ENCODE measurements at regions not wholly inside any gene's neighbourhood (a gene's known extent, or its start where the extent isn't known, plus 50 kb on each side); places are given as distances from the start of the nearest gene placed in this dataset.
"Not testable (repeated sequence)": the region's sequence is repeated elsewhere in the genome, so short reads cannot be mapped to it uniquely, and the experiment has no call there.

DNA sequence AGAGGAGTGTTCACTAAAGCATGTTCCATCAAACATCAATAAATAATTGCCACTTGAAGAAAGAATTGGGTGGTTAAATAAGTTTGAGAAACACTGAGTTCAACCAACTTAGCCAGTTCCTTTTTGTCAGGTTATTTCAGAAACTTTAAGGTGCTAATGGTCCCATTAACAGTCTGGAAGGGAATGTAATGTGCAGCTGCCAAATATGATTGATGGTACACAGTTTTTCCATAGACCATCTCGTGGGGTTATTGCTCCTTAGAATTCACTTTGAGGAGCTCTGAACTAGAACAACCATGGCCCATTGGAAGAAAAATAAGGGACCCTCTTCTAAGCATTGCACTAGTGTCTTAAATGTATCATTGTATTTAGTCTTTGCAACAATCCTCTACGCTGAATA, 185.8 kb upstream of the NR2F2 start:
- no peak for DNase-seq

DNA sequence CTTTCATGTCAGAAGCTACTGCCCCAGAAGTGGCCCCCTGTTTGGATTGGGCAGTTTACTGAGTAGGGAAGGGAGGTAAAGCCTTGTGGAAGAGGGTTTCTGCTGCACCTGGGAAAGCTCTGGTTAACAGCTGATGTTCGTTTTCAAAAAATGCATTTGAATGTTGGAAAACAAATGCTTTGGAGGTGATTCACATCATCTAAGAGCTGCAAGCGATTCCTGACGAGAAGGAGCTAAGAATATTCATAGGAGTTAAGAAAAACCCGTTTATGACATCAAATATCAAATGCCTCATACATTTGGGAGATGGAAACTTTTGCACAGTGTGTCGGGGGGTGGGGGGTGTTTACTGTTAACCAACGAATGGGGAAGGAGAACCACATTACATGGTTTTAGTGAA, 183.8 kb upstream of the NR2F2 start:
- no peak for DNase-seq

DNA sequence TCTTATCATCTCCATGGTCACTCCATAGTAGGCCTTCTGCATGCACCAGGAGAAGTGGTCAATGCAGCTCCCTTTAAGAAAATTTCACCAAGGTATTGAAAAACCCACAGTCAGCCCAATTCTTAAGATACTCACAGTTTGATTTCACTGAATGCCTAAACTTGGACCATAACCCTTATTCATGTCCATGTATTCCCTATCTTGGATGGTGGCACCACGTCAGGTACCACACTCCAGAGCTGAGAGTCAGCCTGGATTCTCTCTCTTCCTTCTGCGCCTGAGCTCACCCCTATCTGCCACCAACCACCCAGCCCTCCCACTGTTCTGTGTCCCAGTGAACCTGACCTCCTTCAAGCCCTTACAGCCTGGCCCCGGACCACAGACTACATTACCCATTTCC, 183.2 kb upstream of the NR2F2 start:
- no peak for DNase-seq

DNA sequence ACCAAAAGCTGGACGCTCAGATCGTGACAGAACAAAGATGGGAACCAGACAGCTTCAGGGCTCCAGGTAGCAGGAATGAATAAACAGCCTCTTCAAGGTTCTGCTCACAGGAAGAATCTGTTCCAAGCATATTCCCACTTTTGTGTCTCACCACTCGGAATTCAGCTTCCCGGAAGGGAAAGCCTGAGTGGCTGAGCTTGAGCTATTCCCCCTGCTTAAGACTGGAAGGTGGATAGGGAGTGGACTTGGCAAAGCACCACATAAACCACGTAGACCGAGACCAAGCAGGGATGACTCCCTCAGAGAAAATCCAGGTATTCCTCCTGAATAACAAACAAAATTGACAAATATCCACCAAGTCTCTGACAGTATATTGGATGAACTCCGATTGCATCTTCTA, 180.2 kb upstream of the NR2F2 start:
- no peak for DNase-seq

DNA sequence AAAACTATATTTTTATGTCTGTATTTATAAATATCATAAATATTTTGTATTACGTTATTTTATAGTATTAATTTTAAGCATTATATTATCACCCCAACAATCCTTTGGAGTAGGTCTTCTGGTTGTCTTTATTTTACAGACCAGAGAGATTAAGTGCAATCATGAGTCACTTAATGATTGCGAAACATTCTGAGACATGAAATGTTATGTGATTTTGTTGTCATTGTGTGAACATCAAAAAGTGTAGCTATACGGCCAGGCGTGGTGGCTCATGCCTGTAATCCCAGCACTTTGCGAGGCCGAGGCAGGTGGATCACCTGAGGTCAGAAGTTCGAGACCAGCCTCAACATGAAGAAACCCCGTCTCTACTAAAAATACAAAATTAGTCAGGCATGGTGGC, 178.8 kb upstream of the NR2F2 start:
- not testable (repeated sequence) for DNase-seq

DNA sequence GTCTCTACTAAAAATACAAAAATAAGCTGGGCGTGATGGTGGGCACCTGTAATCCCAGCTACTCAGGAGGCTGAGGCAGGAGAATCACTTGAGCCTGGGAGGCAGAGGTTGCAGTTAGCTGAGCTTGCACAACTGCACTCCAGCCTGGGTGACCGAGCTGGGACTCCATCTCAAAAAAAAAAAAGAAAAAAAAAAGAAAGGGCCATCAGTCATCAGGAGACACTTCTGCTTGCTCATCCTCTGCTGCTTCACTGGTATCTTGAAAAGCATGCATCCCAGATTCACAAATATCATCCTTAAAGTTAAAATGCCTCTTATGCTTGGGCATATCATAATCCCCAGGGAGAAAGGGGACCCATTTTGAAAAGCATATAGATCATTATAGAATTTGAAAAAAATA, 176.6 kb upstream of the NR2F2 start:
- no peak for DNase-seq

DNA sequence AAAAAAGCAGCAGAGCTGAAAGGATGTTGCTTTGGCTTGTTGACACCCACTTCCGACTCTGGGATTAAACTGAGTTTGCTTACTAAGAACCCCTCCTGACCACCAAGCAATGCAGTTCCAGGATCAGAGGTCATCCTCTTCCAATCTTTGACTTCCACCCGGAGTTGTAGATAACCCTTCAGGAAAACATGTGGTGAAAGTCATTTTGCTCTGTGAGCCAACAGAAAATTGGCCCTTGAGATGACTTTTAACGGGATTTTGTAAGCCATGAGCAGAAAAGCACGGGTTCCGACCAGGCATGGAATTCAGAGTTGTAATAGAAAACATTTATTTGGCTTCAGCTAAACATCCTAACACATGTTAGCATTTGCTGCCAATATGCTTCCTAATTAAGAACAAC, 171.6 kb upstream of the NR2F2 start:
- DNase-seq = no peak

DNA sequence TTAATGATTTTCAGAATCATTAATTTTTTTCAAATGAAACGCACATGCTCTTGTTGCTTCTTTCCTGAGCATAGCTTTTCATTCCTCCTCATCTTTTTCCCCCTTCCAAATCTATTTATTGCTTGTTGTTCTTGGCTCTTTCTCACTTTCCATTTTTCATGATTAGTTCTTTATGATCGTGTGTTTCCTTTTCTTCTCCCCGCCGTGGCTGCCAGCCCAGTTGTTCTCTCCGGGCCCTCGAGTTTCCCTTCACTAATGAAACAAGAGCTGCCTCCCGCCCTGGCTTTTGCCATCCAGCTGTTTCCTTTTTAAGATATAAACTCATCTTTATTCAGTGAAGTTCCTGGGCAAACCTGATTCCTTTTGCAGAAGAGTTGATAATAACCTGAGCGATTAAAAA, 170.2 kb upstream of the NR2F2 start:
- DNase-seq = no peak

DNA sequence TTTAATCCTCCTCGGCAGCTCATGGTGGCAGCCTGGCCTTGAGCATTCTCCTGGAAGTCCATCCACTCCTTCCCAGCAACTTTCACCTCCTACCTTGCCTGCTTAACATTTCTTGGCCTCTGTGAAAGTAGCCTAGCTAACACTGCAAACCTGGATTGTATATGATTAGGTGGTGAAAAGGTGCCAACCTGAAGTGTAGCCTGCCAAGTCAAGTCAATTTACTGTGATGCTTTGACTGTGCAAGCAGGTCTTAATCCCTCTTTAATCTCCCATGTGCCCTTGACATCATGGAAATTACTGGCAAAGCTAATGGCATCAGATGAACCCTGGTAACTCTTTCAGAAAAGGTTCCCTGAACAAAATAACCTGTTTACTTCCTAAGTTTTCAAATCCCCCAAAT, 169.7 kb upstream of the NR2F2 start:
- no peak for DNase-seq

DNA sequence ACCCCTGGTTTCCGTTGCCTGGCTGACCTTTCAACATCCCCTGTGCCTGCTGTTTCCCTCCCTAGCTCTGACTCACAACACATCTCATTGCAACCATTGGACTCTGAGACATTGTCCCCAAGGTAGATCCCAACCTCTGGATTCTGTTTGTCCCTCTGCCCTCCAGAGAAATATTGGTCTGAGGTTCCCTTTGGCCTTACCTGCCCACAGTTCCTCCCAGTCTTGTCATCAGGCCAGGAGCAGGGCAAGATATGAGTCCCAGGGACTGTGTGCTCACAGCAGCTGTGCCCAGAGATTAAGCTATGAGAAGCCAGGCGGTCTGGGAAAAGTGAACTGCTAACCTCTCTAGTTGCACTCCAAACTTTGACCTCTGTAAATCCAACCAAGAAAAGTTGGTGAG, 168.2 kb upstream of the NR2F2 start:
- no peak for DNase-seq

DNA sequence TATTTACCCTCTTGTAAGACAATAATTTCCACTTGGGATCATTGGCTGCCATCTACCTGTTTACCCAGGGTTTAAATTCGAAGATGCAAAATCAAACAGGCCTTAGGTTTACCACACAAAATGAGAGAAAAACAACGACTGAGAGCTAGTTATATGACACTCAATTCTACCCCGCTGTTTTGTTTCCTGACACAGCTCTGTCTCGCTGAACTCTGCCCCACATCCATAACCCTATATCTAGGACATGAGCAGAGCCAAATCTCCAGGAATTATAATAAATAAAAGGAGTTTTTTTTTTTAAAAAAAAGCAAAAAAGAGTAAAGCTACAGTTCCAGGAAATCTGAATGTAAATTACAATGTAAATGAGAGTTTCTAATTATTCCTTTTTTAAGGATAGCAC, 165.4 kb upstream of the NR2F2 start:
- DNase-seq = no peak

DNA sequence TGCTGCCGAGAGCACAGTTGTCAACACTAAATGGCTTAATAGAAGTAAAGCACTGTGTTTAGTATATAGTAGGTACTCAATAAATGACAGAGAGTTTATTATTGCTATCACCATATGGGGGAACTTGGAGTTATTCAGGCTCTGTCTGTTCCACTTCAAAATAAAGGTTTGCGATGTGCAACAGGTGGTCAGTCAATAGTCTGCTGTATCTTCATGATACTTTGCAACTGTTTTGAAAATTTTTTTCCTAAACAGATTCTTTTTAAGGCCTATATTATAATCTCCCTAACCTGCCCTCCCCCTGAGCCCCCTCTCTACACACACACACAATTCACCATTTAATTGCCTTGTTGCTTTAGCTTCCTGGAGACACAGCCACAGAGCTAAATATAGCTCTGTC, 164.7 kb upstream of the NR2F2 start:
- no peak for DNase-seq

DNA sequence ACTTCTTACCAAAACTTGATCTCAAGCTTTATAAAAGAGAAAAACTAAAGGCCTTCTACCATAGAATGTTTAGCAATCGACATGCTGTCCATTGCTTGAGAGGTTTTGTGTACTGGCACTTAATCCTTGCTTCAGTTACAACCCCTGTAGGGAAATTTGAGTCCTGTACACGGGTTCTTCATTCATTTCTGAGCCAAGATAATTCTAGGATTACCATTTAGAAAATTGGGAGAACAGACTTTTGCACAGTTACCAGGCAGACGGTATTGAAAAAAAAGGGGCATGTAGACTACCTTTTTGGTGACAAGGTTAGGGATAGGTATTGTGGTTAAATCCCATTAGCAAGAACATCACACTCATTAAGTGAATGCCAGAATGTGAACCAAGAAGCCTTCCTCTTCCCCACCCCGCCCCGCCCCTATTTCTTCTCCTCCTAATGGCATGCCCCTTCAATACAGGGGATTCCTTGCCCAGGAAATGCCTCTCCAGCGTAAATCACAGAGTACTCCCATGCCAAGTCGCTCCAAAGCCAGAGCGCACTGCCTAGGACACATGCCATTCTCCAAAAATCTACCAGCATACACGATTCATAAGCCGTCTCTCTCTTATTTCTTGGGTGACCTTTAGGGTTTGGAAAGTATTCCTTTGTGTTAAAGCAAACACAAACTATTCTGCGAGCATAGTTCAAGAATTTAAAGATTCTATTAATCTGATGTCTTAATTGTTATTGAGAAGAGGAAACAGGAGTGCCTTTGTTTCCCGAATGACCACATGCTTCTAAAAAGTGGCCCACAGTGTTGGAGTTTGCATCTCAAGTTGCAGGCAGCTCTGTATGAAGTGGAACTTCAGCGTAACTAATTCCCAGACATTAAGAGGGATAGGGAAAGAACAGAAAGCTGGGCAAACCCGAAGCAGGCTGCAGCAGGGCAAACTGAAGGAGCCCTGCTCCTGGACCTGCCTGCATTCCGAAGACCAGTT, 164.0 kb upstream of the NR2F2 start:
- no peak for DNase-seq

DNA sequence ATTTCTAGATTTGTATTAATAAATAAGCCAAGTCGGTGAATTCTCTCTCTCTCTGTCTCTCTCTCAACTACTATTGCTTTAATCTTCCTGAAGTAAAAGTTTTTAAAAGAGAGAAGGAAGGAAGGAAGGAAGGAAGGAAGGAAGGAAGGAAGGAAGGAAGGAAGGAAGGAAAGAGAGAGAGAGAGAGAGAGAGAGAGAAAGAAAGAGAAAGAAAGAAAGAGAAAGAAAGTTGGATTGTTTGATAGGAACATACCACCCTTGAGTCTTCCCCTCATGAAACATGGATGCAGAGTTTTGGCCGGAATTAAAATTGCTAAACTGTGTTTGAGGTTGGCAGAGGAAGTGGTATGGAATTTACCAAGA, 159.9 kb upstream of the NR2F2 start:
- DNase-seq = not testable (repeated sequence)

DNA sequence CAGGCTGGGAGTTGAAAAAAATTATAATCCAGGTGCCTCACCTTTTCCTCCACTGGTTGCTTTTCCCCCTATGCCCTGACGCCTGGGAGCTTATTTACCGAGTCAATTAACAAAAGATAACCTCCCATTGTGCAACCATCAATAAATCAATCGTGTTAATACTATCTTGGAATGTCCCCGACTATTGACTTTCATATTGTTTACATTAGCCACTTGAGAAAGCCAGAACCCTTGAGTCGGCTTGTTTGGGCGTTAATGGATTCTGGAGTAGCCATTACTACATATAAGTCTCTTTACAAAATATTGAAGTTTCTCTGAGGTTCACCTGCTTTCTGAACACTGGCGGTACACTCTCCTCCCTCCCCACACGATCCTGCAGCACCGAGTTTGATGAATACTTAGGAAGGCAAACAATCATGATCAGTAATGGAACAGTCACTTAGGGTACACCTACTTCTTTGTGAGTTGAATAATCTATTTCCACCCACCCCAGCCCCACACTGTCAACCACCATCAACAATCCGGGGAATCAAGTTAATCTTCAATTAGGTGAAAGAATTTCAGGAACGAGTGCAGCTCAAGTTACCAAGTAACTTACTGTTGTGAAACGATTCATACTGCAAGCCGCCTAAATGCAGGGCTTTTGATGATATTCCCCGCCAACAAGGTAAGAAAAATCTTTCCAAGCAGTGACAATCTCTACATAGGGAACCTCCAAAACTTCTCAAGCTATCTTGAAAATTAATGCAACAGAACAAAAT, 159.3 kb upstream of the NR2F2 start:
- no peak for DNase-seq

DNA sequence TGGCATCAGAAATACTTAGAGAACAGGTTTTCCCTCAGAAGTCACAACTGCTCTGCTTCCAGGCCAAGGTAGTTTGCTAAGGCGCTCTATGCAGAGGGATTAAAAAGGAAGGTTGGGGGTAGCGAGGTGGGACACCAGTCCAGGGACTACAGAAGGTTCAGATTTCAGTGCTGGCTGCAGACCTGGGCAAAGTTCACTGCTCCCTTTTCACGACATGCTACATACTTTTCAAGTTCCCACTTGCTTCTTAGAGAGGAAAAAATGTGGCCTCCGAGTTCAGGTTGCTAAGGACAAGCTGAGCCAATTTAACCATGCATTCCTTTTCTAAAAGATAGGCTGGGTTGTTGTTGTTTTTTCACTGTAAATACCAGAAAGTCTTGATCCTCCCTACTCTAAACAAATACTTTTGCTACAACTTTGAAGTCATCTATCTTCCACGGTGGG, 158.6 kb upstream of the NR2F2 start:
- DNase-seq = no peak

DNA sequence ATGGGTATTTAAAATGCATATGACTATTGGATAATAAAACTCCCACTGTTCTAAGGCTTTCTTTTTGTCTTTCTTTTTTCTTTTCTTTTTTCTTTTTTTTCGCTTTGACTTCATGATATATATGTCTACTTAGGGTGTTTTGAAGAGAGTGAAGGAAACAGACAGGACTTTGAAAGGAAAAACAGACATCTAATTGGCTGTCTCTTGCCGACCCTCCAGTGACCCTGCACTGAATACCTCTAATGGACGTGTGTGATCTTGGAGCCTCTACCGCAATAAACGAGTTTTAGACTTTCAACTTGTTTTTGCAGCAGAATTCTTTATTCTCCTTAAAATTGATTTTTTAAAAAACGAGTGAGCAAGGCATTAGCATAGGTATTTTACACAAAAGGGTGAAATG, 158.1 kb upstream of the NR2F2 start:
- DNase-seq = no peak

DNA sequence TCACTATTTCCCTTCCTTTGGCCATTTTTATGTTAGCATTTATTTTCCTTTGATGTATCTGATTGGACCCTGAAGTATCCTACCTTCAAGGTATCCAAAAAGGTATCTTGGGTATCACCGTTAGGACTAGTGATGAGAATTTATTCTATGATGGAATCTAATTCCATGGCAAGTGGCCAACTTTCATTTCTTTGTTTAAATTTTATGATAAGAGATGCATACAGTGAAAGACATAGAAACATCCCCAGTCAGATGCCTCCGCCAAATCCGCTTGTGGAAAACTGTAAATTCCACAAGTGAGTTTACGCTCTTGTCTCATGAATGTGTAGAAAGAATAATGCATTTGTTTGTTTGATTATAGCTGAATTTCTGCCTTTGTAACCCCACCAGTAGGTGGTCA, 153.7 kb upstream of the NR2F2 start:
- DNase-seq = no peak

DNA sequence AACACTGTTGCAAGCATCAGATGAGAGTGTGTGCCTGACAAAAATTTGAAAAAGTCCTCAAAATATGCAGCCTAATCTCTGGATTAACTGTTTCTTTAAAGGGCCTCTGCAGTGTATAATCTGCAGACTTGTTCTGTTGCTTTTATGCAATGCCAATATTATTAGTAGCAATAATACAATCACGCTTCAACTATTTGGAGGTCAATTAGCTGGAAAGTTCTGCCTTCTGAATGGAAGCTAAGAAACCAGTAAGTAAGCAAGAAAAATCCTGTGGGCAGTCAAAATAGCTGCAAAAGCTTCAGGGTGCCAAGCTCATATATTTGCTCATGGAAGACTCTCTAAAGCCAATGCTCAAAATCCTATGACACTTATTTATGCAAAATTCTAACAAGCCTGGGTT, 153.2 kb upstream of the NR2F2 start:
- DNase-seq = no peak

DNA sequence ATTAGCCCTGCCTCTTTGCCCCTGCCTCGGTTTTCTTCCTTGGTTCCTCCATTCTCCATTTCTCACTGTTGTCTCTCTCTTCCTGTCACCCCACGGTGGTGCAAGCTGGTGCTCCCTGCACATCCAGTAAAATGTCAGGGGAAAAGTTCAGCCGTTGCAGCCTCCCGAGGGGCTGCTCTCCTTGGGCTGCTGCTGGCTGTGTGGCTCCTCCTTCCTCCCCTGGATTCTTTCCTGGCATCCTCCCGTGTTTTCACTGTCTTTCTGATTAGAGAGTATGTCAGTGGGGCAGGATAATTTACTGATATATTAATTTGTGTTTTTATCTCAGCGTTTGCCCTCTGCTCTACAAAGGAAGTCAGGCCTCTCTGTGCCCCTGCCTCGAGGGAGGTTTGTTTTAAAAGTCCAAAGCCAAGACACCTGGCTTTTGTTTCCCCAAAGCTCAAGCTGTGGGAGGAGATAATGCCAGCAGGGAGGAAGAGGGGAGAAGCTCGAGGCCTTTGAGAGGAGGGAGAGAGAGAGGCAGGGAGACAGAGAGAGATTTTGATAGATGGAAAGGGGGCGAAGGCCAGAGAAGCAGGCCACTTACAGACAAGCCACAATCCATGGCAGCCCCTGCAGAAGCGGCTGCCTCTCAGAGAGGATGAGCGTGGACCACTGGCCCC, 150.3 kb upstream of the NR2F2 start:
- DNase-seq = no peak

DNA sequence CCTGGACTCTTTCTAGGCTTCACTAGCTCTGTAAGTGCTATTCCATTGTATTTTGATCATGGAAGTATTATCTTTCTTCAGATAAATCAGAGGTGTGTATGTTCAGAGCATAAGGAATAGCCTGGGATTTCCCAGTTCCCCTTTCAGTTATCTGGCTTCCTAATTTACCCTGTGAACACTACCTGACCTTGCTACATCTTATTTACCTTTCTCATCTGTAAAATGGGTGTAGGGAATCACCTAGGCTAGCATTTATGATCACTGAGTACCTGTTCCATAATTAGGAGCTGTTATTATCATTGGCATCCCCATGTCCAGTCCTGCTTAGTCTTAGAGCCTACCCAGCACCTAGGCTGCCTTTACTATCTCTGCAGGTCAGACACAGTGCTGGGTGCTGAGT, 149.3 kb upstream of the NR2F2 start:
- no peak for DNase-seq

DNA sequence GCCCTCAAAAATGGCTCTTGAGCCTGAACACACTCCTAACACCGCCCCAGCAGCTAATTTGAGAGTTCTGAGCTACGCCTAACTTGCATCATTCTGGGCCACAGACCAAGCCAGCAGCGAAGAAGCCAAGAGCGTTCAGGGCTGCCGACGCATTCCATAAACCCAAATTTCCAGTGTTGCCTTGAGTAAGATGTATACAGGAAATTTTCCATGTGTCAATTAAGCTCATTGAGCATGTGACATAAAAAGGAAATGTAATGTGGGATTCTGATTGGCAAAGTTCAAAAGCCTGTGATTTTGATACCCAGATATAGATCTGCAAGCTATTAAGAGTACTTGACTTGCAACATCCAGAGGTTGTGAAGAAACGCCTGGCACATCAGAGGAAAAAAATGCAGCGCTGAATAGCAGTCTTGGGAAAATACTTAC, 148.6 kb upstream of the NR2F2 start:
- no peak for DNase-seq

DNA sequence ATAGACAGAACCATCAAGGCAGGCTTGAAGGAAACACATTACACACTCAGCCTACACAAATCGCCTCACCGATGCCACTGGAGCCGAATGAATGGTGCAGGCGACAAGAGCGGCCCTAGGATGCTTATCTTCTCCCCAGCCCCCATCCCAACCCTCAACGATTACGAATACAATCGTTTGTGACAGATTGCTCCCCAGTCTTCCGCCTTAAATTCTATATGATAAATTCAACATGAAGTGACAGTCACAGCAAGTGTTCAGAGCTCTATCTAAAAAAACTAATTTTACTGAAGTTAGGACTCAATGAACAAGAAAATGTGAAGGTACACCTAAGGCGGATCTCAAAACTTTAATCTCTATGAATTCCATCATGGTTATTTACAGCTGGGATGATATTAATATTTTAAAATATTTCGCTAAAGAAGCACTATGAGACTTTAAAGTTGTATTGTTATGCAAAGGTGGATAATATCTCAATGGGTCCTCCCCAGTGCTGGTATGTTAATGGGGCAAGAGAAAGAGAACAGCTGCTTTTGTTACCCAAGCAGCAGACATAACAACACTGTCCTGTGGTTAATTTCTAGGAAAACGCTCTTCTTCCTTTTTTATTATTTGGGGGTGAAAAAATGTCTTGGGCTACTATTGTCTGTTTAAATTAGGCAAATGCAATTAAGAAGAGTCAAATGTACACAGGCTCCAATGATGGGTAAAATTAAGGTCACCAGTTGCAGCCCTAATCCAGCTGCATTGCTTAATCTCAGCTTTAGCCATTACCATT, 147.6 kb upstream of the NR2F2 start:
- DNase-seq = no peak
